Myocyte (in vitro differentiated cells): ENCODE measurements at regions not wholly inside any gene's neighbourhood (a gene's known extent, or its start where the extent isn't known, plus 50 kb on each side); places are given as distances from the start of the nearest gene placed in this dataset.
A peak's percentile ranks its signal among the peaks of the same experiment; 100 is the strongest.

Experiments used
- DNase-seq: peaks from one replicate; pipeline ENCODE4 v3.0.0-alpha.2; 2012; ENCODE audit warnings: low read depth

- DNase-seq = no peak
These were observed 65.0 kb upstream of the POU2AF1 start for GRCh38 chr11:111444040-111444439.

GRCh38 chr11:111443640-111444039 lies 64.6 kb upstream of the POU2AF1 start:
- DNase-seq = no peak

GRCh38 chr11:111443032-111443431 lies 64.0 kb upstream of the POU2AF1 start:
- no peak for DNase-seq

- DNase-seq = no peak
These were observed 62.4 kb upstream of the POU2AF1 start for GRCh38 chr11:111441443-111441842.

GRCh38 chr11:111440416-111441205 lies 61.5 kb upstream of the POU2AF1 start:
- DNase-seq = no peak

- no peak for DNase-seq
These were observed 60.8 kb upstream of the POU2AF1 start for GRCh38 chr11:111439901-111440300.

- DNase-seq = no peak
These were observed 59.9 kb upstream of the POU2AF1 start for GRCh38 chr11:111438846-111439520.

DNA sequence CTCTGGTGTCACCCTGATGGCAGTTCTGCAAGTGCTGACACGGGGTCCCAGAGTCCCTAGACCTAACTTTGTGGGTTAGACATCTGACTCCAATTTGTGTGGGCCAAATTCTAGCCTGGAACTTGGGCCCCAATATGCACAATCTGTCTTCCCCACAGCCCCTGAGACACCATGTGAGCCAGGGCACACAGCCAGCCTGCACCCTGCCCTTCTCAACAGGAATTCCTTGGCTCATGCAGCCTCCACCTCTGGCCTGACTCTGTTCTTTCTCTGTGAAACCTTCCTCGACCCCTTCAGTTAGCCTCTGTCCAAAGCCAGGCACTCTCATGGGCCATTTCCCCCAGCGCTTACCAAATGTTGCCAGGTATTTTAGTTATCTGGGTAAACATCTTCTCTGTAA lies 59.1 kb upstream of the POU2AF1 start:
- DNase-seq = no peak

- DNase-seq = no peak
These were observed 56.1 kb upstream of the POU2AF1 start for GRCh38 chr11:111435046-111435698.

GRCh38 chr11:111429066-111429506 lies 50.0 kb upstream of the POU2AF1 start:
- peak; percentile 74 for DNase-seq
